H9 (cell line): ENCODE measurements at regions not wholly inside any gene's neighbourhood (a gene's known extent, or its start where the extent isn't known, plus 50 kb on each side); places are given as distances from the start of the nearest gene placed in this dataset.
A peak's percentile ranks its signal among the peaks of the same experiment; 100 is the strongest.

Experiments used
- DNase-seq: peaks from one replicate; pipeline ENCODE4 v3.0.0-alpha.2; 2017
- H2AFZ ChIP-seq: one replicate; pipeline ENCODE4 v1.6.1; 2013; ENCODE audit warnings: mild to moderate bottlenecking, low read length, control low read depth, moderate library complexity
- H2AK5ac ChIP-seq: 2 replicates; pipeline ENCODE4 v1.6.1; 2013; ENCODE audit warnings: low read length, control low read depth, mixed read lengths; ENCODE audit not compliant: insufficient read length
- H2BK120ac ChIP-seq: one replicate; pipeline ENCODE4 v1.6.1; 2013; ENCODE audit warnings: low read depth, mild to moderate bottlenecking, low read length, control low read depth, inconsistent platforms; ENCODE audit not compliant: poor library complexity, severe bottlenecking
- H2BK12ac ChIP-seq: 2 replicates; pipeline ENCODE4 v1.6.1; 2013; ENCODE audit warnings: low read length, control low read depth, mixed read lengths, low read depth; ENCODE audit not compliant: insufficient read length
- H2BK15ac ChIP-seq: 2 replicates; pipeline ENCODE4 v1.6.1; 2013; ENCODE audit warnings: low read depth, low read length, control low read depth
- H2BK20ac ChIP-seq: one replicate; pipeline ENCODE4 v1.6.1; 2013; ENCODE audit warnings: low read depth, mild to moderate bottlenecking, low read length, control low read depth, inconsistent platforms; ENCODE audit not compliant: poor library complexity, severe bottlenecking
- H2BK5ac ChIP-seq: 2 replicates; pipeline ENCODE4 v1.6.1; 2013; ENCODE audit warnings: low read length, control low read depth, mixed read lengths; ENCODE audit not compliant: insufficient read length
- H3K14ac ChIP-seq: 2 replicates; pipeline ENCODE4 v1.6.1; 2013; ENCODE audit warnings: low read length, control low read depth; ENCODE audit not compliant: insufficient read depth
- H3K18ac ChIP-seq: 2 replicates; pipeline ENCODE4 v1.6.1; 2013; ENCODE audit warnings: low read depth, mild to moderate bottlenecking, mixed read lengths, low read length, control low read depth; ENCODE audit not compliant: insufficient read length
- H3K23ac ChIP-seq: 2 replicates; pipeline ENCODE4 v1.6.1; 2013; ENCODE audit warnings: low read length, control low read depth, mixed read lengths, low read depth; ENCODE audit not compliant: insufficient read length
- H3K23me2 ChIP-seq: 2 replicates; pipeline ENCODE4 v1.6.1; 2013; ENCODE audit warnings: low read depth, mild to moderate bottlenecking, mixed read lengths, low read length, control low read depth; ENCODE audit not compliant: insufficient read length, poor library complexity, severe bottlenecking
- H3K27ac ChIP-seq: 2 replicates; pipeline ENCODE4 v1.5.1; 2013; ENCODE audit warnings: low read length, control low read depth, mixed read lengths, low read depth; ENCODE audit not compliant: insufficient read length
- H3K27me3 ChIP-seq: 2 replicates; pipeline ENCODE4 v1.6.1; 2013; ENCODE audit warnings: low read length, control low read depth, inconsistent platforms; ENCODE audit not compliant: insufficient read depth
- H3K4ac ChIP-seq: 2 replicates; pipeline ENCODE4 v1.6.1; 2013; ENCODE audit warnings: low read depth, mild to moderate bottlenecking, control low read depth, inconsistent platforms, low read length, moderate library complexity
- H3K4me1 ChIP-seq: 2 replicates; pipeline ENCODE4 v1.6.1; 2013; ENCODE audit warnings: low read length, control low read depth, inconsistent platforms; ENCODE audit not compliant: insufficient read depth
- H3K4me2 ChIP-seq: 2 replicates; pipeline ENCODE4 v1.6.1; 2013; ENCODE audit warnings: low read length, control low read depth, mixed read lengths; ENCODE audit not compliant: insufficient read length, insufficient read depth
- H3K56ac ChIP-seq: 2 replicates; pipeline ENCODE4 v1.6.1; 2013; ENCODE audit warnings: low read depth, mild to moderate bottlenecking, mixed read lengths, low read length, control low read depth; ENCODE audit not compliant: insufficient read length
- H3K79me1 ChIP-seq: 2 replicates; pipeline ENCODE4 v1.6.1; 2013; ENCODE audit warnings: low read depth, mild to moderate bottlenecking, moderate library complexity, low read length, control low read depth, inconsistent platforms; ENCODE audit not compliant: insufficient read depth, poor library complexity, severe bottlenecking
- H3K79me2 ChIP-seq: 2 replicates; pipeline ENCODE4 v1.6.1; 2013; ENCODE audit warnings: low read length, control low read depth, inconsistent platforms; ENCODE audit not compliant: insufficient read depth
- H3K9ac ChIP-seq: 2 replicates; pipeline ENCODE4 v1.6.1; 2013; ENCODE audit warnings: low read length, control low read depth, mixed read lengths; ENCODE audit not compliant: insufficient read length; ENCODE audit errors: extremely low read depth
- H3K9me3 ChIP-seq: one replicate; pipeline ENCODE4 v1.6.1; 2013; ENCODE audit warnings: low read depth, low read length, inconsistent platforms; ENCODE audit not compliant: control insufficient read depth
- H3T11ph ChIP-seq: one replicate; pipeline ENCODE4 v1.6.1; 2013; ENCODE audit warnings: mild to moderate bottlenecking, low read length, control low read depth, inconsistent platforms
- H4K20me1 ChIP-seq: one replicate; pipeline ENCODE4 v1.6.1; 2013; ENCODE audit not compliant: control insufficient read depth, insufficient read length, insufficient read depth
- H4K5ac ChIP-seq: 2 replicates; pipeline ENCODE4 v1.6.1; 2013; ENCODE audit warnings: low read depth, mild to moderate bottlenecking, mixed read lengths, low read length, control low read depth; ENCODE audit not compliant: insufficient read length
- H4K8ac ChIP-seq: replicated peaks from 2 replicates; pipeline ENCODE4 v1.6.1; 2013; ENCODE audit warnings: low read length, control low read depth, mixed read lengths, low read depth; ENCODE audit not compliant: insufficient read length
- H4K91ac ChIP-seq: 2 replicates; pipeline ENCODE4 v1.6.1; 2013; ENCODE audit warnings: low read depth, mild to moderate bottlenecking, moderate library complexity, mixed read lengths, low read length, control low read depth; ENCODE audit not compliant: insufficient read length
- H3K27ac Mint-ChIP-seq, 3 experiments: 2 replicates in 2 of 3; 3 replicates in 1 of 3; pipeline ENCODE4 v1.8.0; 2020 to 2021; ENCODE audit warnings: mixed read lengths in 3 of 3, mild to moderate bottlenecking in 1 of 3, moderate library complexity in 1 of 3
- H3K27me3 Mint-ChIP-seq: 2 replicates; pipeline ENCODE4 v1.8.0; 2021; ENCODE audit warnings: low read depth, mild to moderate bottlenecking, moderate library complexity, mixed read lengths
- H3K36me3 Mint-ChIP-seq, 3 experiments: 2 replicates in 2 of 3; 3 replicates in 1 of 3; pipeline ENCODE4 v1.8.0; 2020 to 2021; ENCODE audit warnings: low read depth in 3 of 3, mixed read lengths in 3 of 3; ENCODE audit not compliant: insufficient read depth in 1 of 3
- H3K4me1 Mint-ChIP-seq, 2 experiments: 2 replicates each; pipeline ENCODE4 v1.8.0; 2020; ENCODE audit warnings: mixed read lengths in 2 of 2
- H3K4me3 Mint-ChIP-seq, 2 experiments: 2 replicates in 1 of 2; 3 replicates in 1 of 2; pipeline ENCODE4 v1.8.0; 2020 to 2021; ENCODE audit warnings: mild to moderate bottlenecking in 2 of 2, mixed read lengths in 2 of 2, moderate library complexity in 1 of 2
- H3K9me3 Mint-ChIP-seq, 2 experiments: 2 replicates in 1 of 2; 3 replicates in 1 of 2; pipeline ENCODE4 v1.8.0; 2020; ENCODE audit warnings: mild to moderate bottlenecking in 2 of 2, mixed read lengths in 2 of 2, moderate library complexity in 1 of 2
- WGBS: extraction: QIAGEN DNeasy Blood & Tissue Kit; methylation state at CpG from one replicate; pipeline ENCODE4 v1.1.7; 2013; ENCODE audit warnings: missing lambda C conversion rate, low lambda C conversion rate, mixed read lengths; ENCODE audit not compliant: insufficient read length; ENCODE audit errors: extremely low coverage; 5-methylcytosine and 5-hydroxymethylcytosine counted together
- TF ChIP-seq, protein P1 (sequence below): fragments of 200-600 bp; sonication (generic); conservative IDR thresholded peaks from 3 replicates; pipeline ENCODE4 v1.8.0; 2021; ENCODE audit warnings: antibody characterized with exemption, mild to moderate bottlenecking

- no peak overlapping the region for H4K91ac ChIP-seq
- H3K9ac ChIP-seq, result no peak overlapping the region
- no peak overlapping the region for H3K27ac ChIP-seq
- H3K4ac ChIP-seq, result no peak overlapping the region
- Mint-ChIP-seq H3K36me3 (no peaks in the 10 kb centered on the region), H3K27ac (peak overlapping the region in 2 of 3 experiments; percentile 32 to 63; a peak in 3 of 7 replicates), H3K4me3 (peak overlapping the region; percentile 39 to 41), H3K27me3 (peaks cover 23% of the 10 kb centered on the region), H3K9me3 (no peaks in the 10 kb centered on the region; a peak in 1 of 5 replicates), H3K4me1 (peaks cover 22 to 29% of the 10 kb centered on the region in 2 experiments)
- no peak overlapping the region for H2AK5ac ChIP-seq
- no peaks in the 10 kb centered on the region for H3K9me3 ChIP-seq
- H2BK12ac ChIP-seq, result no peak overlapping the region
- TF ChIP-seq, protein P1, sequence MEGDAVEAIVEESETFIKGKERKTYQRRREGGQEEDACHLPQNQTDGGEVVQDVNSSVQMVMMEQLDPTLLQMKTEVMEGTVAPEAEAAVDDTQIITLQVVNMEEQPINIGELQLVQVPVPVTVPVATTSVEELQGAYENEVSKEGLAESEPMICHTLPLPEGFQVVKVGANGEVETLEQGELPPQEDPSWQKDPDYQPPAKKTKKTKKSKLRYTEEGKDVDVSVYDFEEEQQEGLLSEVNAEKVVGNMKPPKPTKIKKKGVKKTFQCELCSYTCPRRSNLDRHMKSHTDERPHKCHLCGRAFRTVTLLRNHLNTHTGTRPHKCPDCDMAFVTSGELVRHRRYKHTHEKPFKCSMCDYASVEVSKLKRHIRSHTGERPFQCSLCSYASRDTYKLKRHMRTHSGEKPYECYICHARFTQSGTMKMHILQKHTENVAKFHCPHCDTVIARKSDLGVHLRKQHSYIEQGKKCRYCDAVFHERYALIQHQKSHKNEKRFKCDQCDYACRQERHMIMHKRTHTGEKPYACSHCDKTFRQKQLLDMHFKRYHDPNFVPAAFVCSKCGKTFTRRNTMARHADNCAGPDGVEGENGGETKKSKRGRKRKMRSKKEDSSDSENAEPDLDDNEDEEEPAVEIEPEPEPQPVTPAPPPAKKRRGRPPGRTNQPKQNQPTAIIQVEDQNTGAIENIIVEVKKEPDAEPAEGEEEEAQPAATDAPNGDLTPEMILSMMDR, result no peak
- no CpG with 5 or more reads among the region's 28 CpGs for WGBS
- no peaks in the 10 kb centered on the region for H3K79me2 ChIP-seq
- no peaks in the 10 kb centered on the region for H3K23me2 ChIP-seq
- H4K20me1 ChIP-seq, result no peaks in the 10 kb centered on the region
- peak overlapping the region; percentile 44 for H3K4me2 ChIP-seq
- H2BK15ac ChIP-seq, result no peak overlapping the region
- no peak overlapping the region for H3K56ac ChIP-seq
- no peak overlapping the region for H3K23ac ChIP-seq
- no peak for DNase-seq
- no peak overlapping the region for H2BK120ac ChIP-seq
- no peak overlapping the region for H4K8ac ChIP-seq
- H3K27me3 ChIP-seq, result no peaks in the 10 kb centered on the region
- H2AFZ ChIP-seq, result no peak overlapping the region
- H3K14ac ChIP-seq, result no peak overlapping the region
- H4K5ac ChIP-seq, result no peak overlapping the region
- no peaks in the 10 kb centered on the region for H3K79me1 ChIP-seq
- no peak overlapping the region for H3K18ac ChIP-seq
- H2BK5ac ChIP-seq, result no peak overlapping the region
- H3T11ph ChIP-seq, result no peak overlapping the region
- peaks cover 4% of the 10 kb centered on the region; the same call in 1 of the 2 replicates for H3K4me1 ChIP-seq
- H2BK20ac ChIP-seq, result no peak overlapping the region
These were observed 150.9 kb downstream of the SHOX start for GRCh38 chrX:781224-782204.
